CD14-positive monocyte (primary cell): ENCODE measurements at regions not wholly inside any gene's neighbourhood (a gene's known extent, or its start where the extent isn't known, plus 50 kb on each side); places are given as distances from the start of the nearest gene placed in this dataset.

Source experiments
- DNase-seq, 3 donors: peaks; one replicate each; pipeline ENCODE4 v3.0.0-alpha.2; 2011 to 2022
- H2AFZ ChIP-seq: 2 replicates; pipeline ENCODE4 v1.6.0; 2012; ENCODE audit warnings: mild to moderate bottlenecking, low read depth, low read length, inconsistent platforms; ENCODE audit not compliant: insufficient read depth, poor library complexity, severe bottlenecking
- H3K27ac ChIP-seq, 2 donors: 1 replicate in 1 of 2; 2 replicates in 1 of 2; pipeline ENCODE4 v1.5.1; 2012 to 2013; ENCODE audit warnings: low read length in 2 of 2, control low read depth in 1 of 2, inconsistent platforms in 1 of 2, low read depth in 1 of 2, mild to moderate bottlenecking in 1 of 2
- H3K27me3 ChIP-seq, 2 donors: one replicate each; pipeline versions ENCODE4 v1.6.0 to v1.6.1; 2011 to 2013; ENCODE audit warnings: low read length in 2 of 2; ENCODE audit not compliant: control insufficient read depth in 2 of 2, insufficient read depth in 2 of 2
- H3K36me3 ChIP-seq, 2 donors: replicated peaks in 1 of 2; 1 replicate in 1 of 2; 2 replicates in 1 of 2; pipeline versions ENCODE4 v1.5.1 to v1.6.1; 2012 to 2013; ENCODE audit warnings: low read length in 2 of 2, control low read depth in 1 of 2, inconsistent platforms in 1 of 2, mild to moderate bottlenecking in 1 of 2; ENCODE audit not compliant: insufficient read depth in 2 of 2, control insufficient read depth in 1 of 2
- H3K4me1 ChIP-seq, 2 donors: 1 replicate in 1 of 2; 2 replicates in 1 of 2; pipeline versions ENCODE4 v1.5.1 to v1.6.1; 2012 to 2013; ENCODE audit warnings: low read length in 2 of 2, control low read depth in 1 of 2, inconsistent platforms in 1 of 2, mild to moderate bottlenecking in 1 of 2, moderate library complexity in 1 of 2; ENCODE audit not compliant: insufficient read depth in 2 of 2, control insufficient read depth in 1 of 2
- H3K4me2 ChIP-seq: replicated peaks from 2 replicates; pipeline ENCODE3; 2012; ENCODE audit warnings: low read length, moderate library complexity, mild to moderate bottlenecking; ENCODE audit not compliant: poor library complexity, severe bottlenecking; ENCODE audit errors: extremely low read depth
- H3K4me3 ChIP-seq, 3 experiments: fragments of 200-600 bp in 1 of 3; sonication (generic) in 1 of 3; replicated peaks in 1 of 3; 1 replicate in 2 of 3; 2 replicates in 1 of 3; pipeline ENCODE4 v1.5.1; 2011 to 2013; ENCODE audit warnings: low read length in 3 of 3, mild to moderate bottlenecking in 3 of 3, control low read depth in 2 of 3, low read depth in 2 of 3, inconsistent platforms in 1 of 3, moderate library complexity in 1 of 3
- H3K79me2 ChIP-seq: 2 replicates; pipeline ENCODE4 v1.6.0; 2012; ENCODE audit warnings: mild to moderate bottlenecking, control low read depth, inconsistent platforms, low read length, moderate library complexity; ENCODE audit not compliant: insufficient read depth
- H3K9ac ChIP-seq: 2 replicates; pipeline ENCODE4 v1.6.0; 2017; ENCODE audit warnings: low read length, mild to moderate bottlenecking; ENCODE audit not compliant: insufficient read depth, poor library complexity, severe bottlenecking
- H3K9me3 ChIP-seq, 2 donors: replicated peaks in 1 of 2; 1 replicate in 1 of 2; 2 replicates in 1 of 2; pipeline versions ENCODE4 v1.5.1 to v1.6.1; 2012 to 2013; ENCODE audit warnings: low read length in 2 of 2, control low read depth in 1 of 2; ENCODE audit not compliant: control insufficient read depth in 1 of 2, insufficient read depth in 1 of 2
- H4K20me1 ChIP-seq: 2 replicates; pipeline ENCODE4 v1.6.0; 2012; ENCODE audit warnings: mild to moderate bottlenecking, low read length, control low read depth, moderate library complexity; ENCODE audit not compliant: insufficient read depth
- H3K27ac Mint-ChIP-seq, 7 donors: one replicate each; pipeline ENCODE4 v1.8.0; 2020; ENCODE audit warnings: mild to moderate bottlenecking in 7 of 7, mixed read lengths in 7 of 7, moderate library complexity in 6 of 7, inconsistent platforms in 2 of 7
- H3K27me3 Mint-ChIP-seq, 3 donors: one replicate each; pipeline ENCODE4 v1.8.0; 2021 to 2022; ENCODE audit warnings: low read depth in 3 of 3, mild to moderate bottlenecking in 3 of 3, mixed read lengths in 3 of 3, moderate library complexity in 3 of 3, inconsistent platforms in 1 of 3
- H3K36me3 Mint-ChIP-seq, 2 donors: one replicate each; pipeline ENCODE4 v1.8.0; 2020; ENCODE audit warnings: mixed read lengths in 2 of 2, inconsistent platforms in 1 of 2, mild to moderate bottlenecking in 1 of 2
- H3K4me1 Mint-ChIP-seq: one replicate; pipeline ENCODE4 v1.8.0; 2020; ENCODE audit warnings: mild to moderate bottlenecking, mixed read lengths
- H3K4me3 Mint-ChIP-seq, 2 donors: one replicate each; pipeline ENCODE4 v1.8.0; 2020; ENCODE audit warnings: mild to moderate bottlenecking in 2 of 2, mixed read lengths in 2 of 2, moderate library complexity in 1 of 2
- H3K9me3 Mint-ChIP-seq, 7 donors: one replicate each; pipeline ENCODE4 v1.8.0; 2020 to 2022; ENCODE audit warnings: mixed read lengths in 7 of 7, mild to moderate bottlenecking in 6 of 7, moderate library complexity in 6 of 7, inconsistent platforms in 2 of 7
- WGBS: methylation state at CpG from one replicate; pipeline ENCODE4 v1.1.5; 2013; ENCODE audit warnings: missing lambda C conversion rate; ENCODE audit not compliant: insufficient coverage; 5-methylcytosine and 5-hydroxymethylcytosine counted together
- intact Hi-C, 2 donors: fragments of 100-400 bp; cut with micrococcal nuclease; formaldehyde crosslinking; loops; one replicate each; pipeline versions ENCODE4 v1.15.0 to v1.15.1; 2023
- TF ChIP-seq, protein P1 (sequence below): fragments of 200-600 bp; IDR thresholded peaks from one replicate; pipeline ENCODE4 v1.8.0; 2022; ENCODE audit warnings: antibody characterized with exemption, mild to moderate bottlenecking

GRCh38 chr5:125365747-125366146, 619.3 kb upstream of the ZNF608 start:
- TF ChIP-seq, protein P1, sequence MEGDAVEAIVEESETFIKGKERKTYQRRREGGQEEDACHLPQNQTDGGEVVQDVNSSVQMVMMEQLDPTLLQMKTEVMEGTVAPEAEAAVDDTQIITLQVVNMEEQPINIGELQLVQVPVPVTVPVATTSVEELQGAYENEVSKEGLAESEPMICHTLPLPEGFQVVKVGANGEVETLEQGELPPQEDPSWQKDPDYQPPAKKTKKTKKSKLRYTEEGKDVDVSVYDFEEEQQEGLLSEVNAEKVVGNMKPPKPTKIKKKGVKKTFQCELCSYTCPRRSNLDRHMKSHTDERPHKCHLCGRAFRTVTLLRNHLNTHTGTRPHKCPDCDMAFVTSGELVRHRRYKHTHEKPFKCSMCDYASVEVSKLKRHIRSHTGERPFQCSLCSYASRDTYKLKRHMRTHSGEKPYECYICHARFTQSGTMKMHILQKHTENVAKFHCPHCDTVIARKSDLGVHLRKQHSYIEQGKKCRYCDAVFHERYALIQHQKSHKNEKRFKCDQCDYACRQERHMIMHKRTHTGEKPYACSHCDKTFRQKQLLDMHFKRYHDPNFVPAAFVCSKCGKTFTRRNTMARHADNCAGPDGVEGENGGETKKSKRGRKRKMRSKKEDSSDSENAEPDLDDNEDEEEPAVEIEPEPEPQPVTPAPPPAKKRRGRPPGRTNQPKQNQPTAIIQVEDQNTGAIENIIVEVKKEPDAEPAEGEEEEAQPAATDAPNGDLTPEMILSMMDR, result no peak
- Histone ChIP-seq H3K9me3 (no peaks in the 10 kb centered on the region), H2AFZ (no peak overlapping the region), H3K79me2 (no peaks in the 10 kb centered on the region), H3K27ac (no peak overlapping the region), H3K4me3 (no peak overlapping the region), H4K20me1 (no peaks in the 10 kb centered on the region), H3K4me1 (no peaks in the 10 kb centered on the region), H3K27me3 (no peaks in the 10 kb centered on the region), H3K4me2 (no peak overlapping the region), H3K36me3 (no peaks in the 10 kb centered on the region), H3K9ac (no peak overlapping the region)
- DNase-seq, result no peak
- intact Hi-C loops, result no loop called here
- WGBS, result 100% methylated on average over 1 of the region's 2 CpGs
- Mint-ChIP-seq H3K36me3 (no peaks in the 10 kb centered on the region), H3K4me1 (no peaks in the 10 kb centered on the region), H3K9me3 (peaks cover 3 to 7% (median 6%) of the 10 kb centered on the region in 7 donors), H3K27me3 (no peaks in the 10 kb centered on the region), H3K27ac (no peak overlapping the region), H3K4me3 (no peak overlapping the region)

GRCh38 chr5:125367702-125368101, 621.3 kb upstream of the ZNF608 start:
- Histone ChIP-seq H3K9me3 (no peaks in the 10 kb centered on the region), H3K79me2 (no peaks in the 10 kb centered on the region), H4K20me1 (no peaks in the 10 kb centered on the region), H3K4me1 (no peaks in the 10 kb centered on the region), H2AFZ (no peak overlapping the region), H3K9ac (no peak overlapping the region), H3K36me3 (no peaks in the 10 kb centered on the region), H3K4me3 (no peak overlapping the region), H3K27me3 (no peaks in the 10 kb centered on the region), H3K4me2 (no peak overlapping the region), H3K27ac (no peak overlapping the region)
- Mint-ChIP-seq H3K36me3 (no peaks in the 10 kb centered on the region), H3K9me3 (peaks cover 3 to 7% (median 6%) of the 10 kb centered on the region in 7 donors), H3K4me1 (no peaks in the 10 kb centered on the region), H3K4me3 (no peak overlapping the region), H3K27ac (no peak overlapping the region), H3K27me3 (peaks cover 0 to 2% (median 0%) of the 10 kb centered on the region in 3 donors)
- TF ChIP-seq, protein P1, result no peak
- intact Hi-C loops, result no loop called here
- no peak for DNase-seq
- WGBS, result no CpG with 5 or more reads among the region's 1 CpG
